HL-60 (cell line): ENCODE measurements at regions not wholly inside any gene's neighbourhood (a gene's known extent, or its start where the extent isn't known, plus 50 kb on each side); places are given as distances from the start of the nearest gene placed in this dataset.

Source experiments
- DNase-seq, 2 experiments: peaks; one replicate each; pipeline ENCODE4 v3.0.0-alpha.2; 2010 to 2020; ENCODE audit warnings: low read depth in 1 of 2, low spot score in 1 of 2
- H3K27ac ChIP-seq: fragments of 250-450 bp; sonication (Bioruptor Pico); replicated peaks from 2 replicates; pipeline ENCODE4 v1.5.1; 2020; ENCODE audit warnings: mild to moderate bottlenecking, moderate library complexity
- H3K27me3 ChIP-seq: fragments of 250-450 bp; sonication (Bioruptor Pico); 2 replicates; pipeline ENCODE4 v1.5.1; 2021; ENCODE audit warnings: mild to moderate bottlenecking, moderate library complexity; ENCODE audit not compliant: insufficient read depth, poor library complexity, severe bottlenecking
- H3K4me3 ChIP-seq: replicated peaks from 2 replicates; pipeline ENCODE4 v1.5.1; 2011; ENCODE audit warnings: mild to moderate bottlenecking, control low read depth, low read length; ENCODE audit not compliant: insufficient read depth
- CTCF ChIP-seq: IDR thresholded peaks from one replicate; pipeline ENCODE4 v1.5.1; 2011; ENCODE audit warnings: low read length, control low read depth, inconsistent platforms; ENCODE audit not compliant: insufficient read depth
- GABPA ChIP-seq: IDR thresholded peaks from 2 replicates; pipeline ENCODE4 v1.6.1; 2012; ENCODE audit warnings: low read depth
- POLR2AphosphoS5 ChIP-seq: IDR thresholded peaks from 2 replicates; pipeline ENCODE4 v1.6.1; 2012; ENCODE audit warnings: low read depth
- REST ChIP-seq: IDR thresholded peaks from 2 replicates; pipeline ENCODE4 v1.6.1; 2012; ENCODE audit warnings: low read depth; ENCODE audit not compliant: insufficient replicate concordance
- SPI1 ChIP-seq: IDR thresholded peaks from 2 replicates; pipeline ENCODE4 v1.6.1; 2012; ENCODE audit warnings: low read depth, mild to moderate bottlenecking, borderline replicate concordance

- Histone ChIP-seq H3K4me3 (no peak overlapping the region), H3K27me3 (no peaks in the 10 kb centered on the region), H3K27ac (no peak overlapping the region)
- no peak for DNase-seq
- TF ChIP-seq SPI1 = no peak
- TF ChIP-seq POLR2AphosphoS5 = no peak
- TF ChIP-seq REST = no peak
- TF ChIP-seq CTCF = no peak
- TF ChIP-seq GABPA = no peak
These were observed 119.1 kb upstream of the C1orf174 start for GRCh38 chr1:4019147-4019521.

GRCh38 chr1:4019606-4020331, 119.7 kb upstream of the C1orf174 start:
- H3K27me3 ChIP-seq = no peaks in the 10 kb centered on the region
- TF ChIP-seq POLR2AphosphoS5 = no peak
- no peak for TF ChIP-seq GABPA
- TF ChIP-seq REST = no peak
- TF ChIP-seq CTCF = no peak
- TF ChIP-seq SPI1 = no peak

GRCh38 chr1:4020449-4020848, 120.4 kb upstream of the C1orf174 start:
- no peak overlapping the region for H3K27ac ChIP-seq
- no peak for DNase-seq
- H3K27me3 ChIP-seq = no peaks in the 10 kb centered on the region
- no peak overlapping the region for H3K4me3 ChIP-seq
- TF ChIP-seq POLR2AphosphoS5 = no peak
- no peak for TF ChIP-seq SPI1
- no peak for TF ChIP-seq REST
- TF ChIP-seq GABPA = no peak
- TF ChIP-seq CTCF = no peak

More at GRCh38 chr1:4019606-4020331, 119.7 kb upstream of the C1orf174 start:
- DNase-seq = no peak
- no peak overlapping the region for H3K4me3 ChIP-seq
- no peak overlapping the region for H3K27ac ChIP-seq
